IPS-NIHi11 (cell line): ENCODE measurements at regions not wholly inside any gene's neighbourhood (a gene's known extent, or its start where the extent isn't known, plus 50 kb on each side); places are given as distances from the start of the nearest gene placed in this dataset.

Experiments used
- DNase-seq: peaks from one replicate; pipeline ENCODE4 v3.0.0; 2012; ENCODE audit warnings: mixed read lengths, low spot score

GRCh38 chr2:134770702-134771101 is 51.9 kb upstream of the TMEM163 start:
- no peak for DNase-seq

GRCh38 chr2:134771313-134771801 is 52.6 kb upstream of the TMEM163 start:
- peak; percentile 29 for DNase-seq

GRCh38 chr2:134772493-134773169 is 53.8 kb upstream of the TMEM163 start:
- peak; percentile 31 for DNase-seq

GRCh38 chr2:134773335-134773734 is 54.5 kb upstream of the TMEM163 start:
- peak; percentile 30 for DNase-seq

GRCh38 chr2:134773759-134774742 is 55.3 kb upstream of the TMEM163 start:
- DNase-seq = no peak

- DNase-seq = no peak
Measured at GRCh38 chr2:134774786-134775641, 56.2 kb upstream of the TMEM163 start.

GRCh38 chr2:134776836-134777235 is 58.0 kb upstream of the TMEM163 start:
- DNase-seq = no peak

- DNase-seq = no peak
Measured at GRCh38 chr2:134777593-134777992, 58.8 kb upstream of the TMEM163 start.

- peak; percentile 53 for DNase-seq
Measured at GRCh38 chr2:134778372-134778771, 59.6 kb upstream of the TMEM163 start.

GRCh38 chr2:134780972-134781371 is 57.4 kb upstream of the ACMSD start:
- no peak for DNase-seq

- no peak for DNase-seq
Measured at GRCh38 chr2:134782107-134782506, 56.3 kb upstream of the ACMSD start.

- peak; percentile 35 for DNase-seq
Measured at GRCh38 chr2:134782792-134783191, 55.6 kb upstream of the ACMSD start.

GRCh38 chr2:134783912-134784311 is 54.5 kb upstream of the ACMSD start:
- no peak for DNase-seq

- DNase-seq = no peak
Measured at GRCh38 chr2:134785659-134786430, 52.6 kb upstream of the ACMSD start.

GRCh38 chr2:134788417-134788816 is 50.0 kb upstream of the ACMSD start:
- no peak for DNase-seq
